ENCODE measurements at regions not wholly inside any gene's neighbourhood (a gene's known extent, or its start where the extent isn't known, plus 50 kb on each side); places are given as distances from the start of the nearest gene placed in this dataset.
"Not testable (repeated sequence)": the region's sequence is repeated elsewhere in the genome, so short reads cannot be mapped to it uniquely, and the experiment has no call there.

GRCh38 chr12:25424211-25424731 lies 128.8 kb downstream of the LMNTD1 start:
- no peak for DNase-seq

DNA sequence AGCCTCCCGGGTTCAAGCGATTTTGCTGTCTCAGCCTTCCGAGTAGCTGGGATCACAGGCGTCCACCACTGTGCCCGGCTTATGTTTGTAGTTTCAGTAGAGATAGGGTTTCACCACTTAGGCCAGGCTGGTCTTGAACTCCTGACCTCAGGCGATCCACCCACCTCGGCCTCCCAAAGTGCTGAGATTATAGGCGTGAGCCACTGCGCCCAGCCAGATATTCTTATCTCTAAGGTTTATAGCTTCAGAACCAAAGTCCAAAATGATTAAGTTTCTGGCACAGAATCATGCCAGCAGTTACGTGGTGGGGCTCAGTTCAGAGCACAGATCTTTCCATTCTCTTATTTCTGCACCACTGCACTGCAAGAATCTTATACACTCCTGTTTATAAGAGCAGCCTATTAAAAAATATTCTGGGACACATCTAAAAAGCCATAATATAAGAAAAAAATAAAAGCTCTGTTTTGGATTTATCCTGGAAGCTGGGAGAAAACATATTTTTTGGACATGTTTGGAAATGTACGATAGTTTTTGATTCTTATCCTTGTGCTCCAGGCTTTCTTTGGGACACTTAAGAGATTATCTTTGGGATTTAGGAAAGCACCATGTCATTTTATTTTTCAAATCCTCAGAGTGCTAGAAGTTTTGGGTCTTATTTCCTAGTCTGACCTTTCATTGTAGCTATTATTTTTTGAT lies 129.6 kb downstream of the LMNTD1 start:
- DNase-seq, result no peak

- no peak for DNase-seq
Measured at GRCh38 chr12:25422241-25422640, 130.8 kb downstream of the LMNTD1 start.

GRCh38 chr12:25421651-25422167 lies 131.4 kb downstream of the LMNTD1 start:
- DNase-seq, result no peak

GRCh38 chr12:25420116-25420515 lies 133.0 kb downstream of the LMNTD1 start:
- DNase-seq, result no peak

- no peak for DNase-seq
Measured at GRCh38 chr12:25419595-25419994, 133.5 kb downstream of the LMNTD1 start.

GRCh38 chr12:25417071-25417470 lies 136.0 kb downstream of the LMNTD1 start:
- no peak for DNase-seq

- no peak for DNase-seq
Measured at GRCh38 chr12:25416516-25416915, 136.6 kb downstream of the LMNTD1 start.

- no peak for DNase-seq
Measured at GRCh38 chr12:25415004-25415403, 138.1 kb downstream of the LMNTD1 start.

GRCh38 chr12:25412735-25413134 lies 140.3 kb downstream of the LMNTD1 start:
- DNase-seq, result no peak

GRCh38 chr12:25404955-25405354 lies 148.1 kb downstream of the LMNTD1 start:
- no peak for DNase-seq

DNA sequence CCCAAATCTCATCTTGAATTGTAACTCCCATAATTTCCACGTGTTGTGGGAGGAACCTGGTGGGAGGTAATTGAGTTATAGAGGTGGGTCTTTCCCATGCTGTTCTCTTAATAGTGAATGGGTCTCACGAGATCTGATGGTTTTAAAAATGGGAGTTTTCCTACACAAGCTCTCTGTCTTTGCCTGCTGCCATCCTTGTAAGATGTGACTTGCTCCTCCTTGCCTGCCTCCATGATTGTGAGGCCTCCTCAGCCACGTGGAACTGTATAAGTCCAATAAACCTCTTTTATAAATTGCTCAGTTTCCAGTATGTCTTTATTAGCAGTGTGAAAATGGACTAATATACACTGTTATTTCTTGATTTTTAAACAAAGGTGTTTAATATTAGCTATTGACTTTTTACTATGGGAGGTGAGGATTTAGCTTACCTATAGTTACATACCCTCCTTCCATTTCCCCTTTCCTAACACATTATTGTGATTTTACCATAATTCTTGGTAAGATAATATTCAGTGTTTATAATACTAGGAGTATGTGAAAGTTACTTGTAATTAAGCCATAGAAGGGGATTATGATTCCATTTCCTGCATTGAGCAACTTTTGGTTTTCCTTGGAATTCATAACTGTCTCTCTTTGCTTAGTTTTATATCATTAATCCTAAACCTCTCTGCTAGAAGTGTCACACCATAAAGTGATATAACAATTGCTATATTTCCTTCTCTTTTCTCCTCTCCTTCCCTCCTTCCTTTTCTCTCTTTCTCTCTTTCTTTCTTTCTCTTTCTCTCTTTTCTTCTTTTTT lies 151.0 kb upstream of the KRAS start:
- no peak for DNase-seq

DNA sequence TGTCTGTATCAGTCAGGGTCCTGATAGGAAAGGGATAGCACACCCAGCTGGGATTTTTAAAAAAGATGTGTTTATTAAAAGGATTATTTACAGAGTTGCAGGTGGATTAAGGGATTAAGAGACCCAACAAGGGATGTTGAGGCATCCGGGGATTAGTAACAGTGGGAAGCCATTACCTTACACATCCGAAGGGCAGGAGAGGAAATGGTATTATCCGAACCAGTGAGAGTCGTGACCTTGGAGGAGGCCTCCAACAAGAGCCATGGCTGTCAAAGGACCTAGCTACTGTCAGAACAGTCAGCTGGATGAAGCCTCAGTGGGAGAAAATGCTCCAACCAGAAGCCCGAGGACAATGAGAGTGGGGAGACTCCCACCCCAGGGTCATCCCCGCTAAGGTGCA lies 146.3 kb upstream of the KRAS start:
- DNase-seq, result no peak

DNA sequence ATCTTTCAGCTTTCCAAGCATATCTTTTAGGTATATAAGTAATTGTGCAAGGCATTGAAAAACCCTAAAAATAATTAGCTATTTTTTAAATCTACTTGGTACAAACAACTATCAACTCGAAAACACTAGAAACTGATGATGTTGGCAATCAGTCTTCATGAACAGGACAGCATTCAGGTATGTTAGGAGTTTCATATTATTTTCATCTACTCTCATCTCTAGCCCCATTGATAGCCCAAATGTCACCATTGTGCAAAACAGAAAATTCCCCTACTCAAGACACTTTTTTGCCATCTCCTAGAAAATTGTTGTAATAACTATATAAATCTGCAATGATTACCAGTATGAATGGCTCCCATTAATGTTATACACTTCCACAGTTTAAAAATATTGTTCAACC lies 144.5 kb upstream of the KRAS start:
- no peak for DNase-seq

- DNase-seq, result not testable (repeated sequence)
Measured at GRCh38 chr12:25394775-25395174, 144.0 kb upstream of the KRAS start.

DNA sequence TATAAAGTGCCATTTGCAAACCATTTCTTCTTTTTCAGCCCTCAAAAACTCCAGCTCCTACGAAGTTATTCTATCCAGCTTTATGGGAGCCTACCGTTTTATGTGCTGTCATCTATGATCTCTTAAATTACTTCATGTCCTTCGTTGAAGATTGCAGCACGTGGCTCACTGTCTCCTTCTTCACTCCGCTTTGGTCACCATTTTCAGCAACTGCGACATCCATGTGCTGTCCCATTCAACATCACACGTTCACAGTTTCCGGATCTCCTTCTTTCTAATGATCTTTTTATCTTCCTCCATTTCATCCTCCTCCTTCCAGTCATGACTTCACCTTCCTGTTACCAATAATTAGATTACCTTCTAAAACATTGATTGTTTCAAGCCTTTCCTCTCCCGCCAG lies 143.3 kb upstream of the KRAS start:
- DNase-seq, result no peak

GRCh38 chr12:25391346-25391745 lies 140.6 kb upstream of the KRAS start:
- not testable (repeated sequence) for DNase-seq

GRCh38 chr12:25388183-25388582 lies 137.5 kb upstream of the KRAS start:
- DNase-seq, result no peak

DNA sequence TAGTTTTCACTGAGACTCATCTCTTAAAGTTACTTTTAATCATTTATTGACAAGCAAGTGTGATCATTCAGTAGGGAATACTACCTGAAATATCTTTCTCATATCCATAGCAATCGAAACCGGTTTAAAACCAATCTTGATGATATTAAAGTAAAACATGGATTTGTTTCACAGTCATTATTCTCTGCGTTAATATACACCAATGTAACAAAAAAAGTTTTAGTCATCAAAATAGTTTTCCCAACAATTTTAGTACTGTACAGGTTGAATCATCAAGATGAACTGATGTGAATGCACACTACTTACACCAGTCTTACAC lies 137.0 kb upstream of the KRAS start:
- DNase-seq, result no peak

- DNase-seq, result peak; percentile 64 to 76
Measured at GRCh38 chr12:25386831-25387731, 136.4 kb upstream of the KRAS start.

- DNase-seq, result no peak
Measured at GRCh38 chr12:25384893-25385248, 134.1 kb upstream of the KRAS start.

DNA sequence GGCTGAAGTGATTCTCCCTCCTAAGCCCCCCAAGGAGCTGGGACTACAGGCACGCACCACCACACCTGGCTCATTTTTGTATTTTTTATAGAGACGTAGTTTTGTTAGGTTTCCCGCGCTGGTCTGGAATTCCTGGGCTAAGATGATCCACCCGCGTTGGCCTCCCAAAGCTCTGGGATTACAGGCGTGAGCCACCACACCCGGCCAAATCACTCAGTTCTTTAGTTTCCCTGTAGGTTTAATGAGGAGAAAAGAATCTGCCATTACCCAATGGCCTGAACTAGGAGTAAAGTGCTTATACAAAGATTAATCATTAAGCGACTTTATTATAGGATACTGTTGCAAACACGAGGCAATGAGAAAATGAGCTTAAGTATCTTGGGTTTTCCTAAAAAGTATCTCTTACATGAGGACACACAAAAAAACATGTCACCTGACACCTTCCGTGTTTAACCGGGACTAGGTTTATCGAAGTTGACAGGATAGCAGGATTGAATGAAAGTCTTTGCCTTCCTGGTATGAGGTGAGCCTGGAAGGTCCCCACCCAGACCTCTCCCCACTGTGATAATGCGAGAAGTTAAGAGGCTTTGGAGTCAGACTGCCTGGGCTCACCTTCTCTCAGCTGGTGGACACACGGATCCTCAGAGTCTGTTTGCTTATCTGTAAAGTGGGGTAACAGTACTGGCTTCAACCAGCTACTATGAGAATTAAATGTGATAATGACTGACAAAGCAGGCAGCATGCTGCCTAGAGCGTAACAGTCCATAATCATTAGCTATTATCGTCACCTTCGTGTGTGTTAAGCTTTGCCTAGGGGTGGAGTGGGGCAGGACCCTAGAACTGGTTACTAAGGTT lies 133.5 kb upstream of the KRAS start:
- no peak for DNase-seq

Data from NCI-H187 (cell line).